ENCODE measurements at regions not wholly inside any gene's neighbourhood (a gene's known extent, or its start where the extent isn't known, plus 50 kb on each side); places are given as distances from the start of the nearest gene placed in this dataset.

GRCh38 chr6:44049163-44049988, 77.9 kb downstream of the MRPL14 start:
- Mint-ChIP-seq H3K4me1 (ENCODE audit: low read depth) (peaks cover 43% of the 10 kb centered on the region), H3K27ac (ENCODE audit: unreplicated experiment) (no peak overlapping the region), H3K9me3 (ENCODE audit: low read depth) (no peaks in the 10 kb centered on the region), H3K4me3 (ENCODE audit: unreplicated experiment) (no peak overlapping the region), H3K27me3 (ENCODE audit: low read depth) (no peaks in the 10 kb centered on the region), H3K36me3 (ENCODE audit: low read depth) (no peaks in the 10 kb centered on the region)
- TF ChIP-seq CTCF (IDR thresholded peaks at IDR 0.05): no peak
- no peak for DNase-seq (ENCODE audit: low spot score)

GRCh38 chr6:44048277-44048676, 79.0 kb downstream of the MRPL14 start:
- Mint-ChIP-seq H3K4me1 (ENCODE audit: low read depth) (peaks cover 42% of the 10 kb centered on the region), H3K36me3 (ENCODE audit: low read depth) (no peaks in the 10 kb centered on the region)

GRCh38 chr6:44047801-44048200, 79.5 kb downstream of the MRPL14 start:
- no peaks in the 10 kb centered on the region for H3K9me3 Mint-ChIP-seq (ENCODE audit: low read depth)
- H3K4me1 Mint-ChIP-seq (ENCODE audit: low read depth): peaks cover 47% of the 10 kb centered on the region
- DNase-seq (ENCODE audit: low spot score): no peak
- no peaks in the 10 kb centered on the region for H3K27me3 Mint-ChIP-seq (ENCODE audit: low read depth)
- no peak overlapping the region for H3K4me3 Mint-ChIP-seq (ENCODE audit: unreplicated experiment)
- no peak for TF ChIP-seq CTCF (IDR thresholded peaks at IDR 0.05)
- no peak overlapping the region for H3K27ac Mint-ChIP-seq (ENCODE audit: unreplicated experiment)
- H3K36me3 Mint-ChIP-seq (ENCODE audit: low read depth): no peaks in the 10 kb centered on the region

More at GRCh38 chr6:44048277-44048676, 79.0 kb downstream of the MRPL14 start:
- no peak for DNase-seq (ENCODE audit: low spot score)
- Mint-ChIP-seq H3K4me3 (ENCODE audit: unreplicated experiment) (no peak overlapping the region), H3K9me3 (ENCODE audit: low read depth) (no peaks in the 10 kb centered on the region), H3K27me3 (ENCODE audit: low read depth) (no peaks in the 10 kb centered on the region), H3K27ac (ENCODE audit: unreplicated experiment) (no peak overlapping the region)
- TF ChIP-seq CTCF (IDR thresholded peaks at IDR 0.05): no peak

GRCh38 chr6:44047179-44047546, 80.1 kb downstream of the MRPL14 start:
- Mint-ChIP-seq H3K27ac (ENCODE audit: unreplicated experiment) (no peak overlapping the region), H3K9me3 (ENCODE audit: low read depth) (no peaks in the 10 kb centered on the region), H3K27me3 (ENCODE audit: low read depth) (no peaks in the 10 kb centered on the region), H3K4me3 (ENCODE audit: unreplicated experiment) (no peak overlapping the region), H3K36me3 (ENCODE audit: low read depth) (no peaks in the 10 kb centered on the region), H3K4me1 (ENCODE audit: low read depth) (peaks cover 48% of the 10 kb centered on the region)
- DNase-seq (ENCODE audit: low spot score): no peak
- no peak for TF ChIP-seq CTCF (IDR thresholded peaks at IDR 0.05)

GRCh38 chr6:44046516-44047178, 80.6 kb downstream of the MRPL14 start:
- DNase-seq (ENCODE audit: low spot score): no peak
- H3K4me3 Mint-ChIP-seq (ENCODE audit: unreplicated experiment): no peak overlapping the region
- no peaks in the 10 kb centered on the region for H3K27me3 Mint-ChIP-seq (ENCODE audit: low read depth)
- no peak for TF ChIP-seq CTCF (IDR thresholded peaks at IDR 0.05)
- no peaks in the 10 kb centered on the region for H3K9me3 Mint-ChIP-seq (ENCODE audit: low read depth)
- peaks cover 48% of the 10 kb centered on the region for H3K4me1 Mint-ChIP-seq (ENCODE audit: low read depth)
- H3K36me3 Mint-ChIP-seq (ENCODE audit: low read depth): no peaks in the 10 kb centered on the region
- H3K27ac Mint-ChIP-seq (ENCODE audit: unreplicated experiment): no peak overlapping the region

Measured in chondrocyte (in vitro differentiated cells).